Astrocyte (in vitro differentiated cells and primary cell): ENCODE measurements at regions not wholly inside any gene's neighbourhood (a gene's known extent, or its start where the extent isn't known, plus 50 kb on each side); places are given as distances from the start of the nearest gene placed in this dataset.

Experiments used
- CTCF ChIP-seq: IDR thresholded peaks from 2 replicates; pipeline ENCODE4 v1.5.1; 2011; ENCODE audit warnings: low read depth, mild to moderate bottlenecking, inconsistent platforms, low read length, moderate library complexity; ENCODE audit not compliant: insufficient read depth
- EZH2 ChIP-seq: IDR thresholded peaks from 2 replicates; pipeline ENCODE4 v1.6.1; 2012; ENCODE audit warnings: mild to moderate bottlenecking, low read length, inconsistent platforms; ENCODE audit not compliant: insufficient read depth

- TF ChIP-seq CTCF, result no peak
- no peak for TF ChIP-seq EZH2
These were observed 105.1 kb upstream of the HS6ST1 start for GRCh38 chr2:128423788-128424165.
